H1 (cell line): ENCODE measurements at regions not wholly inside any gene's neighbourhood (a gene's known extent, or its start where the extent isn't known, plus 50 kb on each side); places are given as distances from the start of the nearest gene placed in this dataset.

Experiments
- CTCF ChIA-PET: fragments of 300-600 bp; sonication (Branson Sonifier 250); formaldehyde crosslinking; loops from one replicate; lab custom pipeline; 2021; ENCODE audit not compliant: partially characterized antibody; lab: Charles Lee
- POLR2A ChIA-PET: fragments of 300-600 bp; sonication (Branson Sonifier 250); formaldehyde crosslinking; loops from one replicate; lab custom pipeline; 2021; ENCODE audit warnings: inconsistent platforms; ENCODE audit not compliant: partially characterized antibody; lab: Charles Lee
- DNase-seq, 2 experiments: peaks; one replicate each; pipeline versions ENCODE4 v3.0.0 to v3.0.0-alpha.2; 2010 to 2022; ENCODE audit warnings: low spot score in 2 of 2, low read depth in 1 of 2, mixed read lengths in 1 of 2
- FAIRE-seq: peaks from 2 replicates; lab custom pipeline; 2011; peaks lifted over from hg19 to GRCh38; lab: Jason Lieb, UNC
- H2AFZ ChIP-seq: 2 replicates; pipeline ENCODE4 v1.8.1; 2012; ENCODE audit warnings: low read length, inconsistent platforms
- H2AK5ac ChIP-seq: 2 replicates; pipeline ENCODE4 v1.6.1; 2013; ENCODE audit warnings: low read depth, low read length
- H2BK120ac ChIP-seq: replicated peaks from 2 replicates; pipeline ENCODE3; 2013; ENCODE audit warnings: low read depth, low read length, inconsistent platforms
- H2BK12ac ChIP-seq: 2 replicates; pipeline ENCODE4 v1.6.1; 2013; ENCODE audit warnings: low read depth, low read length
- H2BK15ac ChIP-seq: 2 replicates; pipeline ENCODE4 v1.6.1; 2013; ENCODE audit warnings: low read length
- H2BK20ac ChIP-seq: 2 replicates; pipeline ENCODE4 v1.6.1; 2013; ENCODE audit warnings: low read length
- H2BK5ac ChIP-seq: 2 replicates; pipeline ENCODE4 v1.6.1; 2013; ENCODE audit warnings: low read depth, low read length
- H3K14ac ChIP-seq: 2 replicates; pipeline ENCODE4 v1.6.1; 2013; ENCODE audit warnings: inconsistent platforms; ENCODE audit not compliant: insufficient read length
- H3K18ac ChIP-seq: 2 replicates; pipeline ENCODE4 v1.6.1; 2013; ENCODE audit warnings: low read length; ENCODE audit errors: extremely low read depth
- H3K23ac ChIP-seq: 2 replicates; pipeline ENCODE4 v1.6.1; 2013; ENCODE audit warnings: inconsistent platforms; ENCODE audit not compliant: insufficient read length
- H3K23me2 ChIP-seq: 2 replicates; pipeline ENCODE4 v1.6.1; 2013; ENCODE audit warnings: low read depth, low read length
- H3K27ac ChIP-seq: 2 replicates; pipeline ENCODE4 v1.6.1; 2011; ENCODE audit warnings: low read depth, low read length, inconsistent platforms
- H3K27me3 ChIP-seq, 4 experiments: replicated peaks in 1 of 4; 1 replicate in 1 of 4; 2 replicates in 3 of 4; pipeline versions ENCODE4 v1.6.1 to v1.8.1; 2011 to 2013; ENCODE audit warnings: low read length in 3 of 4, mild to moderate bottlenecking in 3 of 4, inconsistent platforms in 2 of 4, mixed read lengths in 2 of 4, moderate library complexity in 1 of 4; ENCODE audit not compliant: control insufficient read depth in 3 of 4, insufficient read depth in 3 of 4; ENCODE audit errors: extremely low read depth in 1 of 4
- H3K36me3 ChIP-seq, 4 experiments: 2 replicates each; pipeline versions ENCODE4 v1.6.1 to v1.8.1; 2011 to 2013; ENCODE audit warnings: mild to moderate bottlenecking in 4 of 4, low read length in 3 of 4, moderate library complexity in 2 of 4, control low read depth in 1 of 4, inconsistent platforms in 1 of 4; ENCODE audit not compliant: insufficient read depth in 4 of 4, control insufficient read depth in 2 of 4
- H3K4ac ChIP-seq: replicated peaks from 2 replicates; pipeline ENCODE3; 2013; ENCODE audit warnings: low read length, low read depth, mixed read lengths, inconsistent platforms; ENCODE audit not compliant: insufficient read length
- H3K4me1 ChIP-seq, 4 experiments: replicated peaks in 1 of 4; 1 replicate in 1 of 4; 2 replicates in 3 of 4; pipeline versions ENCODE4 v1.6.1 to v1.8.1; 2011 to 2013; ENCODE audit warnings: low read length in 3 of 4, inconsistent platforms in 2 of 4, mixed read lengths in 1 of 4; ENCODE audit not compliant: insufficient read depth in 4 of 4, control insufficient read depth in 3 of 4
- H3K4me2 ChIP-seq, 2 experiments: 2 replicates each; pipeline versions ENCODE4 v1.6.1 to v1.8.1; 2011 to 2013; ENCODE audit warnings: low read depth in 2 of 2, low read length in 2 of 2, control low read depth in 1 of 2, inconsistent platforms in 1 of 2, mild to moderate bottlenecking in 1 of 2; ENCODE audit not compliant: insufficient read depth in 1 of 2
- H3K4me3 ChIP-seq, 4 experiments: fragments of 200-600, 300-600 bp in 1 of 4; sonication (generic), shearing (Covaris generic), sonication (Bioruptor Twin) in 1 of 4; 2 replicates each; pipeline versions ENCODE4 v1.5.1 to v1.8.1; 2011 to 2016; ENCODE audit warnings: low read length in 4 of 4, low read depth in 3 of 4, control low read depth in 2 of 4, inconsistent platforms in 2 of 4, mild to moderate bottlenecking in 2 of 4, mixed read lengths in 1 of 4, moderate library complexity in 1 of 4; ENCODE audit not compliant: insufficient read depth in 2 of 4; ENCODE audit errors: extremely low read depth in 1 of 4
- H3K56ac ChIP-seq: replicated peaks from 2 replicates; pipeline ENCODE3; 2013; ENCODE audit warnings: low read depth, mild to moderate bottlenecking, mixed read lengths, low read length, inconsistent platforms; ENCODE audit not compliant: insufficient read length
- H3K79me1 ChIP-seq: 2 replicates; pipeline ENCODE4 v1.6.1; 2013; ENCODE audit warnings: low read depth, low read length, control low read depth
- H3K79me2 ChIP-seq, 2 experiments: 2 replicates each; pipeline versions ENCODE4 v1.6.1 to v1.8.1; 2012 to 2013; ENCODE audit warnings: low read length in 2 of 2, mild to moderate bottlenecking in 2 of 2, inconsistent platforms in 1 of 2; ENCODE audit not compliant: insufficient read depth in 2 of 2, control insufficient read depth in 1 of 2
- H3K9ac ChIP-seq, 4 experiments: replicated peaks in 1 of 4; 1 replicate in 1 of 4; 2 replicates in 3 of 4; pipeline versions ENCODE4 v1.6.1 to v1.8.1; 2011 to 2013; ENCODE audit warnings: low read depth in 3 of 4, low read length in 3 of 4, control low read depth in 2 of 4, mild to moderate bottlenecking in 2 of 4, moderate library complexity in 2 of 4, inconsistent platforms in 1 of 4; ENCODE audit errors: extremely low read depth in 1 of 4
- H3K9me3 ChIP-seq, 2 experiments: 2 replicates each; pipeline versions ENCODE4 v1.6.1 to v1.8.1; 2012 to 2013; ENCODE audit warnings: mild to moderate bottlenecking in 2 of 2, moderate library complexity in 2 of 2, control low read depth in 1 of 2, inconsistent platforms in 1 of 2, low read depth in 1 of 2, low read length in 1 of 2, mixed read lengths in 1 of 2; ENCODE audit not compliant: insufficient read depth in 2 of 2
- H4K20me1 ChIP-seq, 2 experiments: replicated peaks in 1 of 2; 2 replicates each; pipeline versions ENCODE3 to v1.8.1; 2011 to 2013; ENCODE audit warnings: inconsistent platforms in 2 of 2, low read length in 2 of 2, mild to moderate bottlenecking in 1 of 2; ENCODE audit not compliant: insufficient read depth in 2 of 2, control insufficient read depth in 1 of 2
- H4K5ac ChIP-seq: 2 replicates; pipeline ENCODE4 v1.6.1; 2013; ENCODE audit warnings: low read length, low read depth, mixed read lengths, inconsistent platforms; ENCODE audit not compliant: insufficient read length
- H4K8ac ChIP-seq: 2 replicates; pipeline ENCODE4 v1.8.0; 2013; ENCODE audit warnings: mild to moderate bottlenecking, moderate library complexity, low read length, inconsistent platforms; ENCODE audit not compliant: insufficient read depth; ENCODE audit errors: extremely low read depth
- H4K91ac ChIP-seq: replicated peaks from 2 replicates; pipeline ENCODE3; 2013; ENCODE audit warnings: low read length, mixed read lengths, inconsistent platforms; ENCODE audit not compliant: insufficient read length
- ATF3 ChIP-seq: IDR thresholded peaks from 2 replicates; pipeline ENCODE4 v1.6.1; 2011; ENCODE audit warnings: low read depth, mild to moderate bottlenecking, low read length; ENCODE audit not compliant: insufficient read depth
- KDM5A ChIP-seq: fragments of 200-600 bp; IDR thresholded peaks from 2 replicates; pipeline ENCODE4 v1.7.1; 2012; ENCODE audit warnings: mild to moderate bottlenecking, low read length, inconsistent platforms, mixed read lengths
- PHF8 ChIP-seq: fragments of 200-600 bp; sonication (generic); conservative IDR thresholded peaks from 2 replicates; pipeline ENCODE4 v1.7.1; 2012; ENCODE audit warnings: low read depth, mild to moderate bottlenecking, inconsistent platforms, low read length, moderate library complexity
- RNF2 ChIP-seq: fragments of 200-900, 300-1000 bp; sonication (generic); IDR thresholded peaks from 2 replicates; pipeline ENCODE4 v1.7.1; 2016; ENCODE audit warnings: borderline replicate concordance, low read depth, mild to moderate bottlenecking, antibody characterized with exemption, low read length; ENCODE audit not compliant: poor library complexity, severe bottlenecking; ENCODE audit errors: missing control alignments
- SIX5 ChIP-seq: IDR thresholded peaks from 2 replicates; pipeline ENCODE4 v1.6.1; 2011; ENCODE audit warnings: mild to moderate bottlenecking, low read depth, low read length
- WGBS, 2 experiments: shearing (Covaris generic) in 1 of 2; methylation state at CpG; one replicate each; pipeline versions ENCODE4 v1.1.6 to v1.1.7; 2013 to 2015; ENCODE audit warnings: low lambda C conversion rate in 2 of 2, mixed read lengths in 2 of 2, inconsistent platforms in 1 of 2, low coverage in 1 of 2, missing lambda C conversion rate in 1 of 2; ENCODE audit not compliant: insufficient replicate concordance in 2 of 2, insufficient coverage in 1 of 2, insufficient read length in 1 of 2; ENCODE audit errors: extremely low coverage in 1 of 2, missing lambda C conversion rate in 1 of 2; 5-methylcytosine and 5-hydroxymethylcytosine counted together

- H3K18ac ChIP-seq = no peak overlapping the region
- H4K91ac ChIP-seq = no peak overlapping the region
- CTCF ChIA-PET = no interaction called here
- no peak overlapping the region for H3K4me2 ChIP-seq
- no peak overlapping the region for H2BK12ac ChIP-seq
- 69% methylated on average over 4 of the region's 4 CpGs; no CpG with 5 or more reads in 1 of the 2 experiments for WGBS, 2 experiments
- H2BK5ac ChIP-seq = no peak overlapping the region
- no peak overlapping the region for H2BK120ac ChIP-seq
- no peaks in the 10 kb centered on the region for H4K20me1 ChIP-seq
- POLR2A ChIA-PET = no interaction called here
- H3K23ac ChIP-seq = no peak overlapping the region
- H3K14ac ChIP-seq = no peak overlapping the region
- no peaks in the 10 kb centered on the region for H3K4me1 ChIP-seq
- no peaks in the 10 kb centered on the region for H3K9me3 ChIP-seq
- H3K56ac ChIP-seq = no peak overlapping the region
- H2AFZ ChIP-seq = no peak overlapping the region
- no peak overlapping the region for H2BK20ac ChIP-seq
- no peak for FAIRE-seq
- no peak overlapping the region for H4K8ac ChIP-seq
- no peaks in the 10 kb centered on the region for H3K23me2 ChIP-seq
- no peak for TF ChIP-seq KDM5A
- no peak for TF ChIP-seq ATF3
- TF ChIP-seq PHF8 = no peak
- no peak for TF ChIP-seq RNF2
- no peak for TF ChIP-seq SIX5
- TF ChIP-seq, all 59 proteins: peak for 0
- Histone ChIP-seq H4K5ac (no peak overlapping the region), H3K79me2 (no peaks in the 10 kb centered on the region), H2AK5ac (no peak overlapping the region), H3K36me3 (no peaks in the 10 kb centered on the region), H2BK15ac (no peak overlapping the region), H3K79me1 (no peaks in the 10 kb centered on the region), H3K9ac (no peak overlapping the region), H3K4me3 (no peak overlapping the region), H3K4ac (no peak overlapping the region), H3K27me3 (no peaks in the 10 kb centered on the region), H3K27ac (no peak overlapping the region)
- no peak for DNase-seq
Measured at GRCh38 chr2:12501469-12502158, 215.1 kb upstream of the TRIB2 start.
